Liver (tissue), 8 donors: ENCODE measurements at regions not wholly inside any gene's neighbourhood (a gene's known extent, or its start where the extent isn't known, plus 50 kb on each side); places are given as distances from the start of the nearest gene placed in this dataset.

Source experiments
- DNase-seq: peaks from one replicate; pipeline ENCODE4 v3.0.0-alpha.2; 2017; ENCODE audit warnings: low spot score
- H3K27ac ChIP-seq, 2 donors: one replicate each; pipeline ENCODE4 v1.7.0; 2013; ENCODE audit warnings: inconsistent platforms in 2 of 2, low read length in 2 of 2, control low read depth in 1 of 2, low read depth in 1 of 2, mild to moderate bottlenecking in 1 of 2
- H3K27me3 ChIP-seq, 4 donors: one replicate each; pipeline versions ENCODE4 v1.6.1 to v1.7.0; 2013; ENCODE audit warnings: low read length in 3 of 4, inconsistent platforms in 1 of 4, mild to moderate bottlenecking in 1 of 4, moderate library complexity in 1 of 4; ENCODE audit not compliant: control insufficient read depth in 4 of 4, insufficient read depth in 4 of 4
- H3K36me3 ChIP-seq, 4 donors: one replicate each; pipeline versions ENCODE4 v1.6.1 to v1.7.0; 2013; ENCODE audit warnings: low read length in 3 of 4, mild to moderate bottlenecking in 3 of 4, low read depth in 1 of 4, moderate library complexity in 1 of 4; ENCODE audit not compliant: control insufficient read depth in 4 of 4, insufficient read depth in 3 of 4
- H3K4me1 ChIP-seq, 4 donors: one replicate each; pipeline versions ENCODE4 v1.6.1 to v1.7.0; 2013; ENCODE audit warnings: low read length in 3 of 4, mild to moderate bottlenecking in 3 of 4, moderate library complexity in 1 of 4; ENCODE audit not compliant: control insufficient read depth in 4 of 4, insufficient read depth in 4 of 4
- H3K4me3 ChIP-seq, 3 donors: one replicate each; pipeline versions ENCODE4 v1.6.1 to v1.7.0; 2013; ENCODE audit warnings: low read length in 3 of 3, control low read depth in 1 of 3, low read depth in 1 of 3, mild to moderate bottlenecking in 1 of 3
- H3K9ac ChIP-seq, 2 donors: one replicate each; pipeline ENCODE4 v1.7.0; 2013; ENCODE audit warnings: low read length in 2 of 2, mild to moderate bottlenecking in 2 of 2, moderate library complexity in 2 of 2, control low read depth in 1 of 2, low read depth in 1 of 2
- H3K9me3 ChIP-seq, 4 donors: one replicate each; pipeline versions ENCODE4 v1.6.1 to v1.7.0; 2013; ENCODE audit warnings: low read length in 3 of 4; ENCODE audit not compliant: control insufficient read depth in 4 of 4
- ATF3 ChIP-seq: IDR thresholded peaks from 2 replicates; pipeline ENCODE4 v1.6.1; 2016; ENCODE audit warnings: antibody characterized with exemption
- CTCF ChIP-seq: fragments of 150-350 bp; IDR thresholded peaks from 2 replicates; pipeline ENCODE4 v1.5.1; 2017; ENCODE audit warnings: improper control_type of control experiment, low read depth, low read length; ENCODE audit not compliant: missing input control
- FOXA1 ChIP-seq: IDR thresholded peaks from 2 replicates; pipeline ENCODE4 v1.6.1; 2016; ENCODE audit warnings: antibody characterized with exemption
- FOXA2 ChIP-seq: IDR thresholded peaks from 2 replicates; pipeline ENCODE4 v1.6.1; 2016; ENCODE audit warnings: antibody characterized with exemption
- GABPA ChIP-seq, 2 donors: IDR thresholded peaks in 1 of 2; conservative IDR thresholded peaks in 1 of 2; 2 replicates each; pipeline ENCODE4 v1.6.1; 2016; ENCODE audit warnings: antibody characterized with exemption in 2 of 2, mild to moderate bottlenecking in 1 of 2, moderate library complexity in 1 of 2
- HNF4A ChIP-seq, 2 donors: conservative IDR thresholded peaks; 2 replicates each; pipeline ENCODE4 v1.6.1; 2016; ENCODE audit warnings: antibody characterized with exemption in 2 of 2, mild to moderate bottlenecking in 2 of 2
- HNF4G ChIP-seq: IDR thresholded peaks from 2 replicates; pipeline ENCODE4 v1.6.1; 2016; ENCODE audit warnings: antibody characterized with exemption
- JUND ChIP-seq, 2 donors: IDR thresholded peaks; 2 replicates each; pipeline ENCODE4 v1.6.1; 2016; ENCODE audit warnings: antibody characterized with exemption in 2 of 2
- NR2F2 ChIP-seq: IDR thresholded peaks from 2 replicates; pipeline ENCODE4 v1.6.1; 2016; ENCODE audit warnings: antibody characterized with exemption
- RAD21 ChIP-seq, 2 donors: IDR thresholded peaks; 2 replicates each; pipeline ENCODE4 v1.6.1; 2016; ENCODE audit warnings: antibody characterized with exemption in 2 of 2, mild to moderate bottlenecking in 2 of 2
- RXRA ChIP-seq, 2 donors: IDR thresholded peaks; 2 replicates each; pipeline ENCODE4 v1.6.1; 2017 to 2018; ENCODE audit warnings: antibody characterized with exemption in 2 of 2, mild to moderate bottlenecking in 1 of 2
- SP1 ChIP-seq: IDR thresholded peaks from 2 replicates; pipeline ENCODE4 v1.6.1; 2018; ENCODE audit warnings: antibody characterized with exemption, mild to moderate bottlenecking
- TAF1 ChIP-seq: conservative IDR thresholded peaks from 2 replicates; pipeline ENCODE4 v1.6.1; 2016; ENCODE audit warnings: antibody characterized with exemption, mild to moderate bottlenecking
- YY1 ChIP-seq: IDR thresholded peaks from 2 replicates; pipeline ENCODE4 v1.6.1; 2016; ENCODE audit warnings: antibody characterized with exemption, mild to moderate bottlenecking
- ZBTB33 ChIP-seq: IDR thresholded peaks from 2 replicates; pipeline ENCODE4 v1.6.1; 2016; ENCODE audit warnings: antibody characterized with exemption
- WGBS: extraction: QIAGEN DNeasy Blood & Tissue Kit; methylation state at CpG from one replicate; pipeline ENCODE4 v1.1.7; 2013; 5-methylcytosine and 5-hydroxymethylcytosine counted together
- TF ChIP-seq, protein P1 (sequence below): IDR thresholded peaks from 2 replicates; pipeline ENCODE4 v1.6.1; 2016; ENCODE audit warnings: antibody characterized with exemption, mild to moderate bottlenecking
- TF ChIP-seq, protein P2 (sequence below): IDR thresholded peaks from 2 replicates; pipeline ENCODE4 v1.6.1; 2016; ENCODE audit warnings: antibody characterized with exemption
- donor health status: healthy.
- donor health status: healthy.
- donor health status: healthy.
- donor health status: healthy.
- donor health status: healthy.

DNA sequence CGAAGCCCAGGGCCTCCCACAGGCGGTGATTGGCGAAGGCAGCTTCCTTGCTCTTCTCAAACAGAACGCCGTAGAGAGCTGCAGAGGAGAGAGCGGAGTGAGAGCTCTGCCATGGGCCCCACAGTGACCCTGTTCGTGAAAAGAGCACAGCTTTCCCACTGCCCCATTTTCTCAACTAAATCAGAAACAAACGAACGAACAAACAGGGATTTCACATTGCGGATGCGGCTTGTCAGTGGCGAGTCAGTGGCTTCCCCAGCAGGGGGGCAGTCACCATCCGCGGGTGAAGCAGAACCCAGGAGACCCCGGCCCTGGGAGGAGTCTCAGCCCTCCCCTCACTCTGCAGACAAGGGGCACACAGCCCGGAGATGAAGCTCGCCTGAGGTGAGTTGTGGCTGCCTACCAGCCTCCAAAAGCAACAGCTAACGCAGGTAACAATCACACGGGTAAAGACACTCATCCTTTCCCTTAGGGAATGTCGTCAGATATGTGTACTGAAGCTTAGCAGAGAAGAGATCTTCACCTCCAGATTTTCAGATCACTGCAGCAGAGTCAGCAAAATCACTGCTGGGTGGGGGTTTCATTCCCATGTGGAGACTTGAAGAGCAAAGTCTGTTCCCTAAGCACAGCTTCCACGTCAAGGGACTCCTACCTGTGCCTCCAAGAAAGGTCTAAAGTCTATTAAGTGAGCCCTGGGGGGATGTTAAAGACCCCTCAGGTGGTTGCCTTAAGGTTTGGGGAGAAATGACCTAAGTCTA is 51.2 kb upstream of the GPR31 start:
- Histone ChIP-seq H3K27ac (no peak overlapping the region), H3K4me3 (no peak overlapping the region), H3K9me3 (no peaks in the 10 kb centered on the region), H3K27me3 (no peaks in the 10 kb centered on the region), H3K9ac (no peak overlapping the region), H3K4me1 (no peaks in the 10 kb centered on the region), H3K36me3 (no peaks in the 10 kb centered on the region)
- DNase-seq = no peak
- 83% methylated on average over 21 of the region's 21 CpGs for WGBS
- TF ChIP-seq FOXA2 = no peak

DNA sequence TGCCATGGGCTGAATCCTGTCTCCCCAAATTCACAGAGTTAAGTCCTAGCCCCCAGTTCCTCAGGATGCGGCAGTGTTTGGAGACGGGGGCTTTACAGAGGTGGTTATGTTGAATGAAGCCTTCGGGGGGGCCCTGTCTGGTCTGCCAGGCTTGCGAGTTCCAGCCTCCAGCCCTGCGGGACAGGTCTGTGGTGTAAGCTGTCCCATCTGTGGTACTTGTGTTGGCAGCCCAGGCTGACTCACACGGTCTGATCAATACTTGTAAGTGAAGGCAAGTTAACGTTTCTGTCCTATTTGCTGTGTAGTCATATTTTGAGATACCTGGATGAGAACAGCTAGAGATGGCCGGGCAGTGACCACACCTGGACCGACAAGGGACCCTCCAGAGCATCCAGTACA is 51.8 kb upstream of the GPR31 start:
- Histone ChIP-seq H3K36me3 (no peaks in the 10 kb centered on the region), H3K4me3 (no peak overlapping the region), H3K4me1 (no peaks in the 10 kb centered on the region), H3K27ac (no peak overlapping the region), H3K9me3 (no peaks in the 10 kb centered on the region), H3K27me3 (no peaks in the 10 kb centered on the region), H3K9ac (no peak overlapping the region)
- TF ChIP-seq CTCF (no peak), YY1 (no peak), RAD21 (IDR thresholded peaks at IDR 0.05) (no peak), ATF3 (no peak), NR2F2 (no peak), JUND (IDR thresholded peaks at IDR 0.05) (no peak), SP1 (no peak), HNF4A (conservative IDR thresholded peaks at IDR 0.05) (no peak), FOXA1 (no peak), GABPA (IDR thresholded peaks at IDR 0.05 in 1 of 2, conservative IDR thresholded peaks at IDR 0.05 in 1 of 2) (no peak), HNF4G (no peak), FOXA2 (no peak), ZBTB33 (no peak), TAF1 (no peak), RXRA (IDR thresholded peaks at IDR 0.05) (no peak)
- TF ChIP-seq, protein P1, sequence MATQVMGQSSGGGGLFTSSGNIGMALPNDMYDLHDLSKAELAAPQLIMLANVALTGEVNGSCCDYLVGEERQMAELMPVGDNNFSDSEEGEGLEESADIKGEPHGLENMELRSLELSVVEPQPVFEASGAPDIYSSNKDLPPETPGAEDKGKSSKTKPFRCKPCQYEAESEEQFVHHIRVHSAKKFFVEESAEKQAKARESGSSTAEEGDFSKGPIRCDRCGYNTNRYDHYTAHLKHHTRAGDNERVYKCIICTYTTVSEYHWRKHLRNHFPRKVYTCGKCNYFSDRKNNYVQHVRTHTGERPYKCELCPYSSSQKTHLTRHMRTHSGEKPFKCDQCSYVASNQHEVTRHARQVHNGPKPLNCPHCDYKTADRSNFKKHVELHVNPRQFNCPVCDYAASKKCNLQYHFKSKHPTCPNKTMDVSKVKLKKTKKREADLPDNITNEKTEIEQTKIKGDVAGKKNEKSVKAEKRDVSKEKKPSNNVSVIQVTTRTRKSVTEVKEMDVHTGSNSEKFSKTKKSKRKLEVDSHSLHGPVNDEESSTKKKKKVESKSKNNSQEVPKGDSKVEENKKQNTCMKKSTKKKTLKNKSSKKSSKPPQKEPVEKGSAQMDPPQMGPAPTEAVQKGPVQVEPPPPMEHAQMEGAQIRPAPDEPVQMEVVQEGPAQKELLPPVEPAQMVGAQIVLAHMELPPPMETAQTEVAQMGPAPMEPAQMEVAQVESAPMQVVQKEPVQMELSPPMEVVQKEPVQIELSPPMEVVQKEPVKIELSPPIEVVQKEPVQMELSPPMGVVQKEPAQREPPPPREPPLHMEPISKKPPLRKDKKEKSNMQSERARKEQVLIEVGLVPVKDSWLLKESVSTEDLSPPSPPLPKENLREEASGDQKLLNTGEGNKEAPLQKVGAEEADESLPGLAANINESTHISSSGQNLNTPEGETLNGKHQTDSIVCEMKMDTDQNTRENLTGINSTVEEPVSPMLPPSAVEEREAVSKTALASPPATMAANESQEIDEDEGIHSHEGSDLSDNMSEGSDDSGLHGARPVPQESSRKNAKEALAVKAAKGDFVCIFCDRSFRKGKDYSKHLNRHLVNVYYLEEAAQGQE = no peak
- TF ChIP-seq, protein P2, sequence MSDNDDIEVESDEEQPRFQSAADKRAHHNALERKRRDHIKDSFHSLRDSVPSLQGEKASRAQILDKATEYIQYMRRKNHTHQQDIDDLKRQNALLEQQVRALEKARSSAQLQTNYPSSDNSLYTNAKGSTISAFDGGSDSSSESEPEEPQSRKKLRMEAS = no peak
- DNase-seq = no peak
- WGBS = 78% methylated on average over 9 of the region's 9 CpGs
